ENCODE measurements at regions not wholly inside any gene's neighbourhood (a gene's known extent, or its start where the extent isn't known, plus 50 kb on each side); places are given as distances from the start of the nearest gene placed in this dataset.

DNA sequence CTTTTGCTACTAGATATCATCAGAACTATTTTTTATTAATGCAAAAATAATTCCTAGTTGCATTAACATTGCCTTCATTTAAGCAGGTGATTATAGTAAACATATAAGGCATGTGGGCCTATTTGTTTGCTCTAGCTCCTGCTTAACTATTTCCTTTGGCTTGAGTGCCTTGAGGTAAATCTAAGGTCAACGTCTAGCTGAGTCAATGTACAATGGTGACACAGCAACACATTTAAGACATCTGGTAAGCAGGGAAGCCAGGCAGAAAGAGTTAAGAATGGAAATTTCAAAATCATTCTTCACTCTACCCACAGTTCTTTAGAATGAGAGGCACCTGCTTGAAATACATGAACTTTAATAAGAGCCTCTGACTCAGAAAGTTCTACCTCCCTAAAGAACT lies 111.9 kb upstream of the FST start:
- Histone ChIP-seq H3K79me2 (ENCODE audit: insufficient read depth, low read length) (no peaks in the 10 kb centered on the region), H2AFZ (ENCODE audit: insufficient read depth, low read depth, low read length, poor library complexity, severe bottlenecking) (no peak overlapping the region), H3K27ac (ENCODE audit: low read depth in 1 of 2, low read length in 2 of 2) (no peak overlapping the region), H3K9ac (ENCODE audit: insufficient read depth, low read length, poor library complexity, severe bottlenecking) (no peak overlapping the region), H3K27me3 (ENCODE audit: control insufficient read depth in 2 of 2, insufficient read depth in 2 of 2, low read length in 2 of 2) (no peaks in the 10 kb centered on the region), H3K4me3 (replicated peaks in 1 of 3; ENCODE audit: low read depth in 2 of 3, low read length in 3 of 3) (no peak overlapping the region), H3K36me3 (replicated peaks in 1 of 2; ENCODE audit: control insufficient read depth in 1 of 2, insufficient read depth in 2 of 2, low read length in 2 of 2) (no peaks in the 10 kb centered on the region), H3K4me1 (ENCODE audit: control insufficient read depth in 1 of 2, insufficient read depth in 2 of 2, low read length in 2 of 2) (no peaks in the 10 kb centered on the region), H4K20me1 (ENCODE audit: insufficient read depth, low read length) (no peaks in the 10 kb centered on the region), H3K9me3 (replicated peaks in 1 of 2; ENCODE audit: control insufficient read depth in 1 of 2, insufficient read depth in 1 of 2, low read length in 2 of 2) (no peaks in the 10 kb centered on the region), H3K4me2 (replicated peaks; ENCODE audit: extremely low read depth, low read length, poor library complexity, severe bottlenecking) (no peak overlapping the region)
- intact Hi-C loops (cut with micrococcal nuclease) = no loop called here
- no peaks in the 10 kb centered on the region for H3K4me1 Mint-ChIP-seq
- no peaks in the 10 kb centered on the region for H3K36me3 Mint-ChIP-seq
- peaks cover 0 to 1% (median 1%) of the 10 kb centered on the region in 3 donors for H3K27me3 Mint-ChIP-seq (ENCODE audit: low read depth in 3 of 3)
- WGBS (ENCODE audit: insufficient coverage) = no CpG with 5 or more reads among the region's 1 CpG
- H3K4me3 Mint-ChIP-seq = no peak overlapping the region
- DNase-seq = no peak
- TF ChIP-seq, protein P1, sequence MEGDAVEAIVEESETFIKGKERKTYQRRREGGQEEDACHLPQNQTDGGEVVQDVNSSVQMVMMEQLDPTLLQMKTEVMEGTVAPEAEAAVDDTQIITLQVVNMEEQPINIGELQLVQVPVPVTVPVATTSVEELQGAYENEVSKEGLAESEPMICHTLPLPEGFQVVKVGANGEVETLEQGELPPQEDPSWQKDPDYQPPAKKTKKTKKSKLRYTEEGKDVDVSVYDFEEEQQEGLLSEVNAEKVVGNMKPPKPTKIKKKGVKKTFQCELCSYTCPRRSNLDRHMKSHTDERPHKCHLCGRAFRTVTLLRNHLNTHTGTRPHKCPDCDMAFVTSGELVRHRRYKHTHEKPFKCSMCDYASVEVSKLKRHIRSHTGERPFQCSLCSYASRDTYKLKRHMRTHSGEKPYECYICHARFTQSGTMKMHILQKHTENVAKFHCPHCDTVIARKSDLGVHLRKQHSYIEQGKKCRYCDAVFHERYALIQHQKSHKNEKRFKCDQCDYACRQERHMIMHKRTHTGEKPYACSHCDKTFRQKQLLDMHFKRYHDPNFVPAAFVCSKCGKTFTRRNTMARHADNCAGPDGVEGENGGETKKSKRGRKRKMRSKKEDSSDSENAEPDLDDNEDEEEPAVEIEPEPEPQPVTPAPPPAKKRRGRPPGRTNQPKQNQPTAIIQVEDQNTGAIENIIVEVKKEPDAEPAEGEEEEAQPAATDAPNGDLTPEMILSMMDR (IDR thresholded peaks at IDR 0.05) = no peak
- H3K27ac Mint-ChIP-seq = no peak overlapping the region
- peaks cover 0 to 6% (median 2%) of the 10 kb centered on the region in 7 donors for H3K9me3 Mint-ChIP-seq

DNA sequence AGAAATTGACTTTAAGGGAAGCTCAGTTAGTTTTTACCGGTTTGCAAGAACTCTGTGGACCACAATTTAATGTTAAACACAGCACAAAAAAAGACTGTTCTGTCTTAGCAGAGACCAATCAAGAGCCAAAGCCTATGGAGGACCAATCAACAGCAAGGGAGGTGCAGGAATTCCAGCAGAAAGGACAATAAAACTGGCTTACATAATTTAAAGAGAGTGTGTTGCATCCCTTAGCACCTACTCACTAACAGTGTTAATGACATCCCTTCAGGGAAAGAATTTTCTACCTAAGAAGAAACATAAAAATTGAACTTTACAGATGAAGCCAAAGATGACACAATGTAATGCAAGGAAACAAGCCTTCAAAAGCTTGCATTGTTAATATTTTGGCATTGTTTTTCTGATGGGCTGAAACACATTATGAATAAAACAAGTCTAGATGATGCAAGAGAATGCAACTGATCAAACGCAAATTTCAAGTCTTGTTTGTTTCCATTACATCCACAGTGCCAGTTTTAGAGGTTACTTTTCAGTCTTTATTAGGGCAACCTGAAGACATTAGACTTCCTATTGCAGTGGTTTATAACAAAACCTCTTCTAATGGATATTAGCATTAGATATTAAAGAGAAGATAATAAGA lies 111.3 kb upstream of the FST start:
- no peaks in the 10 kb centered on the region for H3K4me1 Mint-ChIP-seq
- Histone ChIP-seq H3K4me1 (ENCODE audit: control insufficient read depth in 1 of 2, insufficient read depth in 2 of 2, low read length in 2 of 2) (no peaks in the 10 kb centered on the region), H3K27ac (ENCODE audit: low read depth in 1 of 2, low read length in 2 of 2) (no peak overlapping the region), H3K9ac (ENCODE audit: insufficient read depth, low read length, poor library complexity, severe bottlenecking) (no peak overlapping the region), H4K20me1 (ENCODE audit: insufficient read depth, low read length) (no peaks in the 10 kb centered on the region), H2AFZ (ENCODE audit: insufficient read depth, low read depth, low read length, poor library complexity, severe bottlenecking) (no peak overlapping the region), H3K4me2 (replicated peaks; ENCODE audit: extremely low read depth, low read length, poor library complexity, severe bottlenecking) (no peak overlapping the region), H3K27me3 (ENCODE audit: control insufficient read depth in 2 of 2, insufficient read depth in 2 of 2, low read length in 2 of 2) (no peaks in the 10 kb centered on the region), H3K79me2 (ENCODE audit: insufficient read depth, low read length) (no peaks in the 10 kb centered on the region), H3K4me3 (replicated peaks in 1 of 3; ENCODE audit: low read depth in 2 of 3, low read length in 3 of 3) (no peak overlapping the region), H3K9me3 (replicated peaks in 1 of 2; ENCODE audit: control insufficient read depth in 1 of 2, insufficient read depth in 1 of 2, low read length in 2 of 2) (no peaks in the 10 kb centered on the region), H3K36me3 (replicated peaks in 1 of 2; ENCODE audit: control insufficient read depth in 1 of 2, insufficient read depth in 2 of 2, low read length in 2 of 2) (no peaks in the 10 kb centered on the region)
- no peaks in the 10 kb centered on the region for H3K36me3 Mint-ChIP-seq
- H3K9me3 Mint-ChIP-seq = peaks cover 0 to 6% (median 2%) of the 10 kb centered on the region in 7 donors
- intact Hi-C loops (cut with micrococcal nuclease) = no loop called here
- DNase-seq = no peak
- H3K27ac Mint-ChIP-seq = no peak overlapping the region
- WGBS (ENCODE audit: insufficient coverage) = no CpG with 5 or more reads among the region's 2 CpGs
- TF ChIP-seq, protein P1 (IDR thresholded peaks at IDR 0.05) = no peak
- H3K4me3 Mint-ChIP-seq = no peak overlapping the region
- H3K27me3 Mint-ChIP-seq (ENCODE audit: low read depth in 3 of 3) = peaks cover 0 to 1% (median 1%) of the 10 kb centered on the region in 3 donors

Measured in CD14-positive monocyte (primary cell).